ENCODE measurements at regions not wholly inside any gene's neighbourhood (a gene's known extent, or its start where the extent isn't known, plus 50 kb on each side); places are given as distances from the start of the nearest gene placed in this dataset.

GRCh38 chr3:168847291-168847883, 751.7 kb upstream of the GOLIM4 start (continued):
- TF ChIP-seq RXRB (CRISPR knock-in tag; IDR thresholded peaks at IDR 0.05; ENCODE audit: borderline replicate concordance) (0 out of 2 replicates have a peak, but pooled peaks have one; percentile 8), HMGXB4 (CRISPR knock-in tag; IDR thresholded peaks at IDR 0.05; ENCODE audit: borderline replicate concordance in 1 of 2, low read depth in 1 of 2) (0 out of 4 replicates have a peak, but pooled peaks of 1 of the 2 experiments have one; percentile 20), ZBTB37 (CRISPR knock-in tag; IDR thresholded peaks at IDR 0.05) (no peak), POLR2AphosphoS5 (IDR thresholded peaks at IDR 0.05; ENCODE audit: low read depth, low read length) (no peak), HMG20B (CRISPR knock-in tag; conservative IDR thresholded peaks at IDR 0.05) (no peak), EEA1 (CRISPR knock-in tag; IDR thresholded peaks at IDR 0.05; ENCODE audit: borderline replicate concordance) (no peak), ZNF841 (CRISPR knock-in tag; IDR thresholded peaks at IDR 0.05; ENCODE audit: borderline replicate concordance) (no peak), MAFK (conservative IDR thresholded peaks at IDR 0.05 in 1 of 2, IDR thresholded peaks at IDR 0.05 in 1 of 2; ENCODE audit: low read length in 2 of 2) (peak; percentile 56 to 58), NCOA1 (CRISPR knock-in tag; IDR thresholded peaks at IDR 0.05) (no peak), TMF1 (CRISPR knock-in tag; IDR thresholded peaks at IDR 0.05; ENCODE audit: low read depth) (no peak), ZNF557 (CRISPR knock-in tag; IDR thresholded peaks at IDR 0.05) (no peak), JUND (CRISPR knock-in tag; IDR thresholded peaks at IDR 0.05) (no peak), NFE2L2 (IDR thresholded peaks at IDR 0.05; ENCODE audit: low read length) (no peak), ZNF792 (CRISPR knock-in tag; IDR thresholded peaks at IDR 0.05) (no peak), ZNF775 (CRISPR knock-in tag; IDR thresholded peaks at IDR 0.05; ENCODE audit: borderline replicate concordance) (no peak), ZSCAN25 (CRISPR knock-in tag; IDR thresholded peaks at IDR 0.05) (no peak), ZNF136 (CRISPR knock-in tag; IDR thresholded peaks at IDR 0.05; ENCODE audit: low read depth) (no peak), SP1 (IDR thresholded peaks at IDR 0.05) (no peak), SP1 (CRISPR knock-in tag; IDR thresholded peaks at IDR 0.05) (no peak), ZBTB26 (CRISPR knock-in tag; IDR thresholded peaks at IDR 0.05; ENCODE audit: borderline replicate concordance) (no peak), BRF2 (CRISPR knock-in tag; IDR thresholded peaks at IDR 0.05) (no peak)
- TF ChIP-seq, protein P1, sequence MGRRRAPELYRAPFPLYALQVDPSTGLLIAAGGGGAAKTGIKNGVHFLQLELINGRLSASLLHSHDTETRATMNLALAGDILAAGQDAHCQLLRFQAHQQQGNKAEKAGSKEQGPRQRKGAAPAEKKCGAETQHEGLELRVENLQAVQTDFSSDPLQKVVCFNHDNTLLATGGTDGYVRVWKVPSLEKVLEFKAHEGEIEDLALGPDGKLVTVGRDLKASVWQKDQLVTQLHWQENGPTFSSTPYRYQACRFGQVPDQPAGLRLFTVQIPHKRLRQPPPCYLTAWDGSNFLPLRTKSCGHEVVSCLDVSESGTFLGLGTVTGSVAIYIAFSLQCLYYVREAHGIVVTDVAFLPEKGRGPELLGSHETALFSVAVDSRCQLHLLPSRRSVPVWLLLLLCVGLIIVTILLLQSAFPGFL (CRISPR knock-in tag; IDR thresholded peaks at IDR 0.05): no peak
- TF ChIP-seq, protein P2, sequence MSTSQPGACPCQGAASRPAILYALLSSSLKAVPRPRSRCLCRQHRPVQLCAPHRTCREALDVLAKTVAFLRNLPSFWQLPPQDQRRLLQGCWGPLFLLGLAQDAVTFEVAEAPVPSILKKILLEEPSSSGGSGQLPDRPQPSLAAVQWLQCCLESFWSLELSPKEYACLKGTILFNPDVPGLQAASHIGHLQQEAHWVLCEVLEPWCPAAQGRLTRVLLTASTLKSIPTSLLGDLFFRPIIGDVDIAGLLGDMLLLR (CRISPR knock-in tag; IDR thresholded peaks at IDR 0.05): no peak
- TF ChIP-seq, protein P3, sequence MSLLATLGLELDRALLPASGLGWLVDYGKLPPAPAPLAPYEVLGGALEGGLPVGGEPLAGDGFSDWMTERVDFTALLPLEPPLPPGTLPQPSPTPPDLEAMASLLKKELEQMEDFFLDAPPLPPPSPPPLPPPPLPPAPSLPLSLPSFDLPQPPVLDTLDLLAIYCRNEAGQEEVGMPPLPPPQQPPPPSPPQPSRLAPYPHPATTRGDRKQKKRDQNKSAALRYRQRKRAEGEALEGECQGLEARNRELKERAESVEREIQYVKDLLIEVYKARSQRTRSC (CRISPR knock-in tag; IDR thresholded peaks at IDR 0.05; ENCODE audit: low read depth): no peak
